C4-2B (cell line): ENCODE measurements at regions not wholly inside any gene's neighbourhood (a gene's known extent, or its start where the extent isn't known, plus 50 kb on each side); places are given as distances from the start of the nearest gene placed in this dataset.

Experiments
- ZFX ChIP-seq: fragments of 450-650 bp; IDR thresholded peaks from 2 replicates; pipeline ENCODE4 v1.6.1; 2017
- TF ChIP-seq, protein P1 (sequence below): fragments of 450-650 bp; conservative IDR thresholded peaks from 2 replicates; pipeline ENCODE4 v1.5.1; 2017; ENCODE audit warnings: mild to moderate bottlenecking

DNA sequence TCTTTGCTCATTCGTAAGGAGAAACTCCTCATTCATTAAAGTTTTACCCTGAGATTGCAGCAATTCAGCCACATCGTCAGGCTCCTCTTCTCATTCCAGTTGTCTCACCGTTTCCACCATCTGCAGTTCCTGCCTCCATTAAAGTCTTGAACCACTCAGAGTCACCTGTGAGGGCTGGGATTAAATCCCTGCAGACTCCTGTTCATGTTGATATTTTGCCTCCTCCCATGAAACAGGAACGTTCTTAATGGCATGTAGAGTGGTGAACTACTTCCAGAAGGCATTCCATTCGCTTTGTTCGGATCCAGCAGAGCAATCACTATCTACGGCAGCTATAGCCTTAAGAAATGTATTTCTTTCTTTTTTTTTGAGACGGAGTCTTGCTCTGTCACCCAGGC, 96.5 kb upstream of the FAM20C start:
- TF ChIP-seq, protein P1, sequence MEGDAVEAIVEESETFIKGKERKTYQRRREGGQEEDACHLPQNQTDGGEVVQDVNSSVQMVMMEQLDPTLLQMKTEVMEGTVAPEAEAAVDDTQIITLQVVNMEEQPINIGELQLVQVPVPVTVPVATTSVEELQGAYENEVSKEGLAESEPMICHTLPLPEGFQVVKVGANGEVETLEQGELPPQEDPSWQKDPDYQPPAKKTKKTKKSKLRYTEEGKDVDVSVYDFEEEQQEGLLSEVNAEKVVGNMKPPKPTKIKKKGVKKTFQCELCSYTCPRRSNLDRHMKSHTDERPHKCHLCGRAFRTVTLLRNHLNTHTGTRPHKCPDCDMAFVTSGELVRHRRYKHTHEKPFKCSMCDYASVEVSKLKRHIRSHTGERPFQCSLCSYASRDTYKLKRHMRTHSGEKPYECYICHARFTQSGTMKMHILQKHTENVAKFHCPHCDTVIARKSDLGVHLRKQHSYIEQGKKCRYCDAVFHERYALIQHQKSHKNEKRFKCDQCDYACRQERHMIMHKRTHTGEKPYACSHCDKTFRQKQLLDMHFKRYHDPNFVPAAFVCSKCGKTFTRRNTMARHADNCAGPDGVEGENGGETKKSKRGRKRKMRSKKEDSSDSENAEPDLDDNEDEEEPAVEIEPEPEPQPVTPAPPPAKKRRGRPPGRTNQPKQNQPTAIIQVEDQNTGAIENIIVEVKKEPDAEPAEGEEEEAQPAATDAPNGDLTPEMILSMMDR: no peak
- TF ChIP-seq ZFX: no peak
